Lung (tissue), 11 donors: ENCODE measurements at regions not wholly inside any gene's neighbourhood (a gene's known extent, or its start where the extent isn't known, plus 50 kb on each side); places are given as distances from the start of the nearest gene placed in this dataset.
A peak's percentile ranks its signal among the peaks of the same experiment; 100 is the strongest.

Source experiments
- ATAC-seq: fragments of 200-7000 bp; cut with Tn5 transposase; one replicate; pipeline ENCODE4 v1.9.1; 2020; ENCODE audit warnings: moderate number of reproducible peaks; ENCODE audit not compliant: insufficient read depth, low FRiP score
- DNase-seq, 3 donors: peaks; one replicate each; pipeline ENCODE4 v3.0.0-alpha.2; 2013 to 2017
- H3K27ac ChIP-seq, 2 donors: one replicate each; pipeline ENCODE4 v1.5.1; 2013; ENCODE audit warnings: mild to moderate bottlenecking in 2 of 2, moderate library complexity in 2 of 2, control low read depth in 1 of 2, inconsistent platforms in 1 of 2, low read depth in 1 of 2, low read length in 1 of 2
- H3K27me3 ChIP-seq, 3 donors: one replicate each; pipeline ENCODE4 v1.5.1; 2013; ENCODE audit warnings: low read length in 2 of 3; ENCODE audit not compliant: control insufficient read depth in 3 of 3, insufficient read depth in 3 of 3
- H3K36me3 ChIP-seq, 4 donors: one replicate each; pipeline ENCODE4 v1.5.1; 2013; ENCODE audit warnings: low read length in 4 of 4, mild to moderate bottlenecking in 1 of 4, moderate library complexity in 1 of 4; ENCODE audit not compliant: control insufficient read depth in 4 of 4, insufficient read depth in 4 of 4
- H3K4me1 ChIP-seq, 5 donors: one replicate each; pipeline ENCODE4 v1.5.1; 2013; ENCODE audit warnings: low read length in 5 of 5, mild to moderate bottlenecking in 2 of 5, moderate library complexity in 1 of 5; ENCODE audit not compliant: control insufficient read depth in 5 of 5, insufficient read depth in 5 of 5
- H3K4me3 ChIP-seq: one replicate; pipeline ENCODE4 v1.5.1; 2013; ENCODE audit warnings: mild to moderate bottlenecking, control low read depth, moderate library complexity
- H3K9ac ChIP-seq, 2 donors: one replicate each; pipeline ENCODE4 v1.5.1; 2013; ENCODE audit warnings: low read length in 2 of 2, control low read depth in 1 of 2; ENCODE audit not compliant: insufficient read depth in 1 of 2
- H3K9me3 ChIP-seq, 4 donors: one replicate each; pipeline ENCODE4 v1.5.1; 2013; ENCODE audit warnings: low read length in 3 of 4, mild to moderate bottlenecking in 1 of 4, moderate library complexity in 1 of 4; ENCODE audit not compliant: control insufficient read depth in 4 of 4, insufficient read depth in 3 of 4
- WGBS, 2 donors: extraction: QIAGEN DNeasy Blood & Tissue Kit; methylation state at CpG; one replicate each; pipeline ENCODE4 v1.1.7; 2013; 5-methylcytosine and 5-hydroxymethylcytosine counted together
- TF ChIP-seq, protein P1 (sequence below): IDR thresholded peaks from 2 replicates; pipeline ENCODE4 v1.5.1; 2012; ENCODE audit warnings: mild to moderate bottlenecking; ENCODE audit errors: control extremely low read depth, extremely low read depth
- donor health status: control.
- donor health status: control.
- donor health status: Bipolar disorder and iron deficiency.
- donor health status: healthy.
- donor health status: DM: yes; HTN: yes; CAD: no.

DNA sequence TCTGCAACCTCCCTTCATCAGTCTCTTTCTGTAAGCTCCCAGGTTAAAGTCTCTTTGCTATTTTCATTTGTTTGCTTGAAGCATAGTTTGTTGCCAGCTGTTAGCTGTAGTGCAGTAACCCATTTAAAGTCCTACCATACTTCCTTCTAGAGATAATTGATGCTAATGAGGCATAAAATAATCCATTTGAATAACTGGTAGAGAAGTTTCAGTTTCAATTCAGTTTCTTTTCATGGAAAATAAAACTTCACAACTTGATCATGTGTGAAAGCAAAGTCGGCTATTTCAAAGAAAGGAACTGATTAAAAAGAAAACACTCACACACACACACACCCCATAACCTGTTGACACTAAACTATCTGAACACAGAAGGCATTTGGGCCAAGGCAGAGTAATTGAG lies 68.5 kb upstream of the TENT5A start:
- no peak overlapping the region for H3K27ac ChIP-seq
- 30 to 56% methylated on average over 1 of the region's 1 CpG for WGBS, 2 donors
- TF ChIP-seq, protein P1, sequence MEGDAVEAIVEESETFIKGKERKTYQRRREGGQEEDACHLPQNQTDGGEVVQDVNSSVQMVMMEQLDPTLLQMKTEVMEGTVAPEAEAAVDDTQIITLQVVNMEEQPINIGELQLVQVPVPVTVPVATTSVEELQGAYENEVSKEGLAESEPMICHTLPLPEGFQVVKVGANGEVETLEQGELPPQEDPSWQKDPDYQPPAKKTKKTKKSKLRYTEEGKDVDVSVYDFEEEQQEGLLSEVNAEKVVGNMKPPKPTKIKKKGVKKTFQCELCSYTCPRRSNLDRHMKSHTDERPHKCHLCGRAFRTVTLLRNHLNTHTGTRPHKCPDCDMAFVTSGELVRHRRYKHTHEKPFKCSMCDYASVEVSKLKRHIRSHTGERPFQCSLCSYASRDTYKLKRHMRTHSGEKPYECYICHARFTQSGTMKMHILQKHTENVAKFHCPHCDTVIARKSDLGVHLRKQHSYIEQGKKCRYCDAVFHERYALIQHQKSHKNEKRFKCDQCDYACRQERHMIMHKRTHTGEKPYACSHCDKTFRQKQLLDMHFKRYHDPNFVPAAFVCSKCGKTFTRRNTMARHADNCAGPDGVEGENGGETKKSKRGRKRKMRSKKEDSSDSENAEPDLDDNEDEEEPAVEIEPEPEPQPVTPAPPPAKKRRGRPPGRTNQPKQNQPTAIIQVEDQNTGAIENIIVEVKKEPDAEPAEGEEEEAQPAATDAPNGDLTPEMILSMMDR: no peak
- ATAC-seq (no peak), DNase-seq (peak in 2 of 3 donors; percentile 53 to 63)
- H3K4me3 ChIP-seq: no peak overlapping the region
- no peak overlapping the region for H3K9ac ChIP-seq
- no peaks in the 10 kb centered on the region for H3K36me3 ChIP-seq
- no peaks in the 10 kb centered on the region for H3K27me3 ChIP-seq
- peaks cover 0 to 15% (median 3%) of the 10 kb centered on the region in 5 donors for H3K4me1 ChIP-seq
- H3K9me3 ChIP-seq: no peaks in the 10 kb centered on the region

DNA sequence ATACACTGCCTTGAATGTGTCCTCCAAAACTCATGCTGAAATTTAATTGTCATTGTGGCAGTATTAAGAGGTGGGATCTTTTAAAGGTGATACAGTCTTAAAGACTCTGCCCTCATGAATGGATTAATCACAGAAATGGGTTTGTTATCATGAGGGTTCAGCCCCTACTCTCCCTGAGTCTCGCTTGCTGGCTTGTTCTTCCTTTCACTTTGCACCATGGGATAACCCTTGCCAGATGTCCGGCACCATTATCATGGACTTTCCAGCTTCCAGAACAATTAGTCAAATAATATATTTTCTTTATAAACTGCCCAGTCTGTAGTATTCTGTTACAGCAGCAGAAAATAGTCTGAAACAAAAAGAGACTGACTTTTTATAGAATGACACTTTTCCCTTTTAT lies 67.9 kb upstream of the TENT5A start:
- ATAC-seq (no peak), DNase-seq (no peak)
- no peak overlapping the region for H3K4me3 ChIP-seq
- H3K9ac ChIP-seq: no peak overlapping the region
- TF ChIP-seq, protein P1: no peak
- H3K27ac ChIP-seq: no peak overlapping the region
- H3K36me3 ChIP-seq: no peaks in the 10 kb centered on the region
- peaks cover 0 to 15% (median 3%) of the 10 kb centered on the region in 5 donors for H3K4me1 ChIP-seq
- WGBS, 2 donors: 86 to 91% methylated on average over 2 of the region's 2 CpGs
- no peaks in the 10 kb centered on the region for H3K9me3 ChIP-seq
- no peaks in the 10 kb centered on the region for H3K27me3 ChIP-seq

DNA sequence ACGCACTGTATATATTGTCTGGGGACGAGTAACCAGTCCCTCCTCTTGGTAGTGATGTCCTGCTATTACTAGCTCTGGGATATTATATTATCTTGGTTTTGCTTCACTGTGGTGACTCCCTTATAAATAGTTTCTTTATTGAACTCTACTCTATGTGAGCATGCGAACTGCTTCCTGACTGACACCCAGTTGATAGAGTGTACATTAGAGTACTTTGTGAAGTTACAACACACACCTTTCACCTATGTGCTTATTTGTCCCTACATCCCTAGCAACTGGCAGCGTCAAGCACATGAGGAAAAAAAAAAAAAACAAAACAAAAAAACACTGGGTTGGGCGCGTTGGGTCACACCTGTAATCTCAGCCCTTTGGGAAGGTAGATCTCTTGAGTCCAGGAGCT lies 67.3 kb upstream of the TENT5A start:
- Histone ChIP-seq H3K9me3 (no peaks in the 10 kb centered on the region), H3K36me3 (no peaks in the 10 kb centered on the region), H3K9ac (no peak overlapping the region), H3K27ac (no peak overlapping the region), H3K4me3 (no peak overlapping the region), H3K27me3 (no peaks in the 10 kb centered on the region), H3K4me1 (peaks cover 0 to 15% (median 3%) of the 10 kb centered on the region in 5 donors)
- TF ChIP-seq, protein P1: no peak
- 95 to 96% methylated on average over 6 of the region's 6 CpGs for WGBS, 2 donors
- no peak for DNase-seq
- no peak for ATAC-seq

DNA sequence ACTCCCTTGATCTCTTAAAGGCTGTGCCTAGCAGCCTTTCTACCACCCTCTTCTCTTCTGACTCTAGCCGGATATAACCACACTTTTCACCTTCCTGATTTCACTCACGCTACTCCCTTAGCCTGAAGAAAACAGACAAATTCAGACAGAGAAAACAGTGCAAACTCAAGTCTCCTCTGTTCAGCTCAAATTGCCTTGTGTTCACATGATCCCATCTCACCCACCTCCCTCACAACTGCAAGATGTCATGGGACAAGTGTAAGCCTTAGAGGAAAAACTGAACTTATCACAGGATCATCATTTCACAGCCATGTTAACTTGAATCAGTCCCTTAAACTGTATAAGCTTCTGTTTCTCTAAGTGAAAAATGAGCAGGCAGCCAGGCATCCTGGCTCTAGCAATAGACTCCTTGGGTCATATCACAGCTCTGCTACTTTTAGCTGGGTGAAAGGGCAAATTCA lies 66.5 kb upstream of the TENT5A start:
- no peaks in the 10 kb centered on the region for H3K27me3 ChIP-seq
- no peaks in the 10 kb centered on the region for H3K36me3 ChIP-seq
- no peak overlapping the region for H3K4me3 ChIP-seq
- peaks cover 0 to 15% (median 3%) of the 10 kb centered on the region in 5 donors for H3K4me1 ChIP-seq
- WGBS, 2 donors: 26 to 59% methylated on average over 2 of the region's 2 CpGs
- no peak for ATAC-seq
- no peaks in the 10 kb centered on the region for H3K9me3 ChIP-seq
- H3K9ac ChIP-seq: no peak overlapping the region
- no peak overlapping the region for H3K27ac ChIP-seq
- TF ChIP-seq, protein P1: no peak
- no peak for DNase-seq
